PC-9 (cell line): ENCODE measurements at regions not wholly inside any gene's neighbourhood (a gene's known extent, or its start where the extent isn't known, plus 50 kb on each side); places are given as distances from the start of the nearest gene placed in this dataset.

ENCODE experiments used
- BruUV-seq: library from RNA; stranded (reverse); fragments of 400-500 nt; replicated peaks from 2 replicates; lab custom pipeline; 2021; lab: Mats Ljungman, UMichigan
- CTCF ChIA-PET: fragments of 300-600 bp; sonication (Branson Sonifier 250); formaldehyde crosslinking; loops from one replicate; lab custom pipeline; 2022; ENCODE audit warnings: antibody characterized with exemption; lab: Charles Lee
- POLR2A ChIA-PET: fragments of 300-600 bp; sonication (Branson Sonifier 250); formaldehyde crosslinking; loops from one replicate; lab custom pipeline; 2022; ENCODE audit warnings: antibody characterized with exemption; ENCODE audit not compliant: unreplicated experiment; lab: Charles Lee
- DNase-seq, 2 experiments: peaks; one replicate each; pipeline versions ENCODE4 v3.0.0 to v3.0.0-alpha.2; 2015 to 2022; ENCODE audit warnings: mixed read lengths in 1 of 2
- H2AFZ ChIP-seq: fragments of 200-600 bp; sonication (generic); 2 replicates; pipeline ENCODE4 v1.8.1; 2017; ENCODE audit warnings: antibody characterized with exemption
- H3F3A ChIP-seq: fragments of 200-600 bp; sonication (generic); 2 replicates; pipeline ENCODE4 v1.8.1; 2017; ENCODE audit warnings: antibody characterized with exemption, mild to moderate bottlenecking, low read depth; ENCODE audit not compliant: insufficient read depth
- H3K27ac ChIP-seq: fragments of 200-600 bp; sonication (generic); 2 replicates; pipeline ENCODE4 v1.6.1; 2016; ENCODE audit warnings: mixed run types
- H3K27me3 ChIP-seq: fragments of 200-600 bp; sonication (generic); 2 replicates; pipeline ENCODE4 v1.6.1; 2016; ENCODE audit warnings: low read depth, mixed run types; ENCODE audit not compliant: insufficient read depth
- H3K36me3 ChIP-seq: fragments of 200-600 bp; sonication (generic); 2 replicates; pipeline ENCODE4 v1.6.1; 2016; ENCODE audit warnings: low read depth, mixed run types
- H3K4me1 ChIP-seq: fragments of 200-600 bp; sonication (generic); replicated peaks from 2 replicates; pipeline ENCODE4 v1.6.1; 2016; ENCODE audit warnings: mixed run types; ENCODE audit not compliant: insufficient read depth
- H3K4me2 ChIP-seq: fragments of 200-600 bp; sonication (generic); 2 replicates; pipeline ENCODE4 v1.6.1; 2017; ENCODE audit warnings: mixed run types
- H3K4me3 ChIP-seq: fragments of 200-600 bp; sonication (generic); 2 replicates; pipeline ENCODE4 v1.6.1; 2016; ENCODE audit warnings: mixed run types
- H3K79me2 ChIP-seq: fragments of 200-600 bp; sonication (generic); 2 replicates; pipeline ENCODE4 v1.6.1; 2017; ENCODE audit warnings: low read depth, mixed run types
- H3K9me2 ChIP-seq: fragments of 200-600 bp; sonication (generic); 2 replicates; pipeline ENCODE4 v1.8.1; 2017; ENCODE audit warnings: mild to moderate bottlenecking; ENCODE audit not compliant: insufficient read depth
- H3K9me3 ChIP-seq: fragments of 200-600 bp; sonication (generic); 2 replicates; pipeline ENCODE4 v1.8.1; 2016; ENCODE audit warnings: low read depth; ENCODE audit not compliant: insufficient read depth
- H4K20me1 ChIP-seq: fragments of 200-600 bp; sonication (generic); 2 replicates; pipeline ENCODE4 v1.8.1; 2017; ENCODE audit not compliant: insufficient read depth
- CTCF ChIP-seq: fragments of 200-600 bp; sonication (generic); conservative IDR thresholded peaks from 2 replicates; pipeline ENCODE4 v1.6.1; 2017; ENCODE audit warnings: mixed run types, antibody characterized with exemption, mild to moderate bottlenecking, moderate library complexity
- EZH2 ChIP-seq: fragments of 200-600 bp; sonication (generic); IDR thresholded peaks from 2 replicates; pipeline ENCODE4 v1.8.0; 2017; ENCODE audit warnings: antibody characterized with exemption, low read depth
- intact Hi-C: fragments of 100-400 bp; cut with micrococcal nuclease; formaldehyde crosslinking; loops from one replicate; pipeline ENCODE4 v1.10.0; 2022; ENCODE audit not compliant: unreplicated experiment

- TF ChIP-seq EZH2 (no peak), CTCF (no peak)
- BruUV-seq = no TSS peak
- Histone ChIP-seq H3K4me2 (no peak overlapping the region), H2AFZ (no peak overlapping the region), H3K4me3 (no peak overlapping the region), H4K20me1 (no peaks in the 10 kb centered on the region), H3K79me2 (no peaks in the 10 kb centered on the region), H3K27me3 (0 out of 2 replicates have a peak, but pooled peaks cover 25% of the 10 kb centered on the region), H3K9me3 (peaks cover 4% of the 10 kb centered on the region), H3K27ac (no peak overlapping the region), H3K4me1 (no peaks in the 10 kb centered on the region), H3K36me3 (no peaks in the 10 kb centered on the region), H3K9me2 (no peaks in the 10 kb centered on the region), H3F3A (no peaks in the 10 kb centered on the region)
- POLR2A ChIA-PET = no interaction called here
- intact Hi-C loops = no loop called here
- DNase-seq = no peak
- CTCF ChIA-PET = no interaction called here
Measured at GRCh38 chr2:118752762-118753429, 94.6 kb downstream of the EN1 start.

DNA sequence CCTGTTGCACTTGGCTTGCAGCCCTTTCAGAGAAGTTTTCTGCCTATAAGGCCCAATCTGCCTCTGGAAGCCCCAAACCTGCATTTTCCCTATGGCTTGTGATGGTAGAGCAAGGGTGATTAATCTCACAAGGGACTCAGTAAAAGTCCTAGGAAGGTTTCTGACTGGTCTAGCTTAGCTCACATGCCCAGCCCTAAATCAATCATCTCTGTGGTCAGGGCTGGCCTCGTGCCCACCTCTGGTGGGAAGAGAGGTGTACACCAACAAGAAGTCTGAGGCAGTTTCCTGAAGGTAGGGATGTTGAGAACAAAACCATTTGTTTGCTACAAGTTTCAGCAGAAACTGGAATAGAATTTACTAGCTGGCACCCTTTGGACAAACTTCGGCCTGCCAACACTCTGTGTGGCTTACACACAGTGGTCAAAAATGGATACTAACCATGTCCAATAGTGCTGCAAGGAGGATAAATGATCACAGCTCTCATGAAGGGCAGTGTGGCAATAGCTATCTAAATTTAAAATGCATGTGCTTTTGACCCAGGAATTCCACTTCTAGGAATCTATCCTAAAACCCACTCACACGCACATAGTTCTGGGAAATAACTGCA, 96.4 kb downstream of the EN1 start:
- Histone ChIP-seq H3K9me2 (no peaks in the 10 kb centered on the region), H3F3A (no peaks in the 10 kb centered on the region), H3K27me3 (peaks cover 39% of the 10 kb centered on the region), H3K4me1 (no peaks in the 10 kb centered on the region), H2AFZ (no peak overlapping the region), H3K36me3 (no peaks in the 10 kb centered on the region), H4K20me1 (no peaks in the 10 kb centered on the region), H3K27ac (no peak overlapping the region), H3K4me3 (no peak overlapping the region), H3K79me2 (no peaks in the 10 kb centered on the region), H3K9me3 (peaks cover 4% of the 10 kb centered on the region), H3K4me2 (no peak overlapping the region)
- TF ChIP-seq EZH2 = no peak
- no peak for TF ChIP-seq CTCF
- BruUV-seq = no TSS peak
- ChIA-PET POLR2A (no interaction called here), CTCF (no interaction called here)
- intact Hi-C loops = no loop called here
- DNase-seq = no peak

GRCh38 chr2:118748245-118748885, 99.1 kb downstream of the EN1 start:
- no peaks in the 10 kb centered on the region for H3K36me3 ChIP-seq
- no peak overlapping the region for H3K4me3 ChIP-seq
- no peaks in the 10 kb centered on the region for H4K20me1 ChIP-seq
- no peak for DNase-seq
- peaks cover 22% of the 10 kb centered on the region for H3K9me3 ChIP-seq
- ChIA-PET POLR2A (no interaction called here), CTCF (no interaction called here)
- H3K4me2 ChIP-seq = no peak overlapping the region
- intact Hi-C loops = no loop called here
- no peaks in the 10 kb centered on the region for H3K4me1 ChIP-seq
- H2AFZ ChIP-seq = no peak overlapping the region
- no peaks in the 10 kb centered on the region for H3K9me2 ChIP-seq
- no peaks in the 10 kb centered on the region for H3F3A ChIP-seq
- peaks cover 31% of the 10 kb centered on the region for H3K27me3 ChIP-seq
- no peak for TF ChIP-seq EZH2
- no peak for TF ChIP-seq CTCF
- BruUV-seq = no TSS peak
- no peak overlapping the region for H3K27ac ChIP-seq
- no peaks in the 10 kb centered on the region for H3K79me2 ChIP-seq
